ENCODE measurements at regions not wholly inside any gene's neighbourhood (a gene's known extent, or its start where the extent isn't known, plus 50 kb on each side); places are given as distances from the start of the nearest gene placed in this dataset.

DNA sequence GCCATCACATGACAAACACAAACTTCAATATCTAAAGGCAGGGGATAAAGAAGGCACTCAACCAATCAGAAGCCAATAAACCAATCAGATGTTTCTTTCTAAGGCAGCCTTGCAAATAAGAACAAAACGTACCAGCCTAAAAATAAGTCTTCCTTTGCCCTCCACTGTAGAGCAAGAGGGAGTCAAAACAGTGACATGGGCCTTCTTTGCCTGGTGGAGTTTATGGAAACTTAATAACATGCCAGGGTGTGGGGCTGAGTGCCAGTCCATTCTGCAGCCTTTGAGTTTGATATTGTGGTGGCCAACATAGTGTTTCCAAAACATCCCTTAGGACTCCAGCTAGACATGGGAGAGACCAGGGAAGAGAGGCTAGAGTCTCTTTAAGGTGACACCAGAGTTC, 126.1 kb upstream of the NECTIN1 start:
- no peak for DNase-seq

DNA sequence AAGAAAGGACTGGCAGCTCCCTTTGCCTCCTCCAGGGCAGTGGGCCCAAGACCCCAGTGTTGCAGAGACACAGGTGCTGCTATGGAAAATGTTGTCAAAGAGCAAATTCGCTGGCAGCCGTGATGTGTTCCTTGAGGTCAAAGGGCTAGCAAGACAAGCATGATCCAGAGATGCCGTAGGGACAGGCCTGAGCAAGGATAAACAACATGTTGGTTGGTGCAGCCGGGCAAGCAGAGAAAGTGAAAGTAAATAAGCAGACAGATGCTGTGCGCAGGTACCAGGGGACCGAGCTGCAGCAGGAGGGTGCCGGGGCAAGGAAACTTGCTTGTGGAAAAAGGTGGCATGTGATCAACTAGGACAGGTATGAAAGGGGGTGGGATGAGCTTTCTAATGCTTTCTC, 125.5 kb upstream of the NECTIN1 start:
- no peak for DNase-seq

DNA sequence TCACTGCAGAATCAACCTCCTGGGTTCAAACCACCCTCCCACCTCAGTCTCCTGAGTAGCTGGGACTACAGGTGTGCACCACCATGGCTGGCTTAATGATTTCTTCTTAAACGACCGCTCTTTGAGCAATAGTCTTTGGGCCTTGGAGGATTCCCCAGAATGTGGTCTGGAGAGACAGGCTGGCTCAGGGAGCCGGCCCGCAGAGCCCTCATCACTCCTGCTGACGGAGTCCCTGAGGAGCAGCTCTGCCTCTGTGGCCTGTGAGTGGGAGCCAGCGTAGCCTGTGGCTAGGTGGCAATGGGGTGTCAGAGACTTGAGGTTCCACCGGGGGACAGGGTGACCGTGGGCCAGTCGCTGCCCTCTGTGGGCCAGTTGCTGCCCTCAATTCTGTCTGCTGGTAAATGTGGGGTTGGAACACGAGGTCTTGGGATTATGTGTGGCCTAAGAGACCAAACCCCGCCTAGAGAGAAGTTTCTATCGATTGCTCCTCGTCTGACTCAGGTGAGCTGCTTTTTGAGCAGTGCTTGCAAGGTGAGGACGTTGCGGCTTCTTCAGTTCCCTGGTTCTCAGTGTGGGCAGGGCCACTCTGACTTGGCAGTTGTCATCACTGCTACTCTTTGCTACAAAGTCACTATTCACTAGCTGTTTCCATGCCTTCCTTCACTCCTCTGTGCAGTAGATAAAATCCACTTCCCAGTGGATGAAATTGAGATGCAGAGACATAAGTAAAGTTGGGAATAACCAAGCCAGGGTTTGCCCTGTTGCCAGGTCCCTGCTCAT, 124.8 kb upstream of the NECTIN1 start:
- no peak for DNase-seq

DNA sequence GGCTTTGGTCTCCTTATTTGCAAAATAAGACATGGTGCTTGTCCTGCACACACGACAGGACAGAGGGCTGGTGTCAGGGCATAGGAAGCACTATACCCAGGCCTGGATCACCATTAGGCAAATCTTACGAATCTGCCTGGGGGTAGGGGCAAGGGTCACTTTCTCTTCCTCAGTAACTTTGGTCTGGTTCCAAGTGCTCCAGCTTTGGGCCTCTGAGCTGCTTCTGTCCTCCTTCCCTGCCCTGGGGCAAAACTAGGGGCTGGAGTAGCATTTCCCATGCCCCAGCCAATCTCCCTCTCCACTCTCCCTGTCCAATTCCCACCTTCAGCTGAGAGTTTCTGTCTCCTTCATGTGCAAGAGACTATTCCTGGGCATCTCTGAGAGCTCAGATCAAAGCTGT, 123.7 kb upstream of the NECTIN1 start:
- no peak for DNase-seq

DNA sequence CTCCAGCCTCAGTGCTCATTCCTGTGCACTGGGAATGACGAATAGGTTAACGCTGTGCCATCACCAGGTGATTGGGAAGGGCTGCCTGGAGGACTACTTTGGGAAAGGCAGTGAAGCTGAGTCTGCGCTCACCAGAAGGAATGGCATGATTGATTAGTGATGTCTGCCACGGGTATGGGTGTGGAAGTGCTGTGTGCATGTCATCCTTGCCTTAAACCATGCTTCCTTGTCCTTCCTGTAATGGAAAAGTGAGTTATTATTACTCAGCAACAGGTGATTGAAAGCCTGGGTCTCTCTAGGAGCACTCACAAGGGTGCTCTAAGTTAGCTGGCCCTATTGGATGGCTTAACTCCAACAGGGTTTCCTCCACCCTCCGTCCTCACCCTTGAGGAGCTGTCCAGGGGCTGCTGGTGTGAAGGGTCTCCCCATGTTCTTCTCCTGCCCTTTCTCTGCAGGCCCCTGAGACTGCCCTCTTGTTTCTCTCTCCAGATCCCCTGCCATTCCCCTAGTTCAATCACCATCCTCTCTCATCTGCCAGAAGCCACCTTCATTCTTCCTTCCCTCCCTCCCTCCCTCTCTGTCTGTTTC, 121.9 kb upstream of the NECTIN1 start:
- no peak for DNase-seq

DNA sequence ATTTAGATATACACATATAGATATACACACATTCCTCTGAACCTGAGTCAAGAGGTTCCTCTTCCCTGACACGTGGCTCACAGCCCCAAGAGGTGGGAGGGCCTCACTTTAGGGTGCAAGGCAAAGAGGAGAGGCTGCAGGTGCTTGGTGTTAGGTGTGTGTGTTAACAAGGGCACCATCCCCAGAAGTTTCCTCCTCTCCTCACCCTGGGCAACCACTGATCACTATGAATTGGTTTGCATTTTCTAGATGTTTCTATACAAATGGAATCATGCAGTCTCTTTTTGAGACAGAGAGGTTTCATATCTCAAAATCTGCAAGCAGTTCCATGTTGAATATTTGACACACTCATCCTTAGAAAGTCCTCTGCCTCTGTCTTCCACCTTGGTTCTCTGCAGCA, 120.9 kb upstream of the NECTIN1 start:
- DNase-seq = no peak

DNA sequence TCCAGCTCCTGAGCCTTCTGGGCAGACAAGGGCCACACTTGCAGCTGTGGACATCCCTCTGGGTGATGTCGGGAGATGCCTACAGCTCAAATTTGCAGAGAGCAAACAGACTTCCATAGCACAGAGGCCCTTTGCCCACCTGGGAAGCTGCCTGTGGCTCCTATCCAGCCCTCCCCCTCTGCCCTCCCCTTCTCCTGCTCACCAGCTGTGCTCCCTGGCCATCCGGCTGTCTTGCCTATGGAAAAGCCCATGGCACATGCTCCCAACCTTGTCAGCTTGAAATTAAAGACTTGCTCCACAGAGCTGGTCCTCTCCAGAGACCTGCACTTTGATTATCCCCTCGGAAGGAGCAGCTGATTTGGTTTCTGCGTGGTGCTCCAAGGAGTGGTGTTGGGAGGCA, 118.9 kb upstream of the NECTIN1 start:
- no peak for DNase-seq

DNA sequence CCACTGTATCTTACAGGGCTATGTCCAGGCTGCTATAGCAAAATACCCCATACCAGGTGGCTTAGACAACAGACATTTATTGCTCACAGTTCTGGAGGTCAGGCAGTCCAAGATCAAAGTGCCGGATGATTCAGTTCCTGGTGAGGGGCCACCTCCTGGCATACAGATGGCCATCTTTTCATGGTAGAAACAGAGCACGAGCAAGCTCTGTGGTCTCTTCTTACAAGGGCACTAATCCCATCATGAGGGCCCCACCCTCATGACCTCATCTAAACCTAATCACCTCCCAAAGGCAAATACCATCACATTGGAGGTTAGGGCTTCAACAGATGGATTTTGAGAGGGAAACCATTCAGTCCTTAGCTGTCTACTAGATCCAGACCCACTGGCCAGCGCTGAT, 117.4 kb upstream of the NECTIN1 start:
- no peak for DNase-seq

DNA sequence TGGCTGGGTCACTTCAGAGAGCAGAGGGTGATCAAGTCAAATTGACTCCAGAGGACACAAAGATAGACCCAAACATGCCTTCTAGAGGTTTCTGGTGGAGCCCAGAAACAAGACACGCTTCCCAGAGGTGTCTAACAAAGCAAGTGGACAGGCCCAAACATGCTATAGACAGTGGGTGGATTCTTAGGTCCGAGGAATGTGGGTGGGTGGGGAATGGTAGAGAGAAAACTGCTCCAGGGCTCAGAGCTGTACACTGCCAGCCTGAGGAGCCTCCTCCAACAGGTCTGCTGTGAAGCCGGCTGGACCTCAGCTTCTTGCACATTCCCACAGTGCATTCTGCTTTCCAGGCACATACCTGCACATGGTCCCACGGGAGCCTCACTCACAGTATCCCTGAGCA, 116.8 kb upstream of the NECTIN1 start:
- no peak for DNase-seq

DNA sequence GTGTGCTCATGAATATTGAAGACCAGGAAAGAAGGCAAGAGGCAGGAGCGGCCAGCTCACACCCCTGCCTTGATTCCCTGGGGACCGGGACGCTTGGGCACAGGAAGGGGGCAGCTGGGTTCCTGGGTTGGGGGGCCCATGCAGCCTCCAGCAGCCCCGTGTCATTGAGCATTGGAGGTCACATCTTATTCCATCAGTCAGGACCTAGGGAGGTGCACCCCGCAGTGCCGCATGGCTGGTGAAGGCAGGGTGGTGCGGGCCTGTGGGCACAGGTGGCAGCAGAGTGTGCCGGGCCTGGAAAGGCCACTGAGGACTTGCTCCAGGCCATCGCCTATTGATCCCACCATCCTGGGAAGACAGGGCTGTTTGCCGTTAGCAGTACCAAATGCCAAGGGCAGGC, 116.3 kb upstream of the NECTIN1 start:
- no peak for DNase-seq

DNA sequence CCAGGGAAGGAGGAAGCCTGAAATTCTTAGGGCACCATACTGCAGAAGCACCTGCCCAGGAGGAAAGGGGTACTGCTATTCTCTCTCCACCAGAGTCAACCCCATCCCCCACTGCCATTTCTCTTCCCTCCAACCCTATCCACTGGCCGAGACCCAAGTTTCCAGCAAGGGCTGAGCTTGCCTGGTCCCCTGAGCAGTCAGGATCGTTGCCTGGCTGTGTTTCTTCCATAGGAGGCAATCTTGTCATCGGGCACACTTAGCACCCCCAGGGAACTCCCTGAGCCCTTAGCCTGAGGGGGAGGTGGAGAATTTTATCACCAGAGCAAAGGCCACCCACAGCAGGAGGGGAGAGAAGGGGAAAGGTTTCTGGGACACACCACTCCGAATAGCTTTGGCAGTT, 115.8 kb upstream of the NECTIN1 start:
- no peak for DNase-seq

DNA sequence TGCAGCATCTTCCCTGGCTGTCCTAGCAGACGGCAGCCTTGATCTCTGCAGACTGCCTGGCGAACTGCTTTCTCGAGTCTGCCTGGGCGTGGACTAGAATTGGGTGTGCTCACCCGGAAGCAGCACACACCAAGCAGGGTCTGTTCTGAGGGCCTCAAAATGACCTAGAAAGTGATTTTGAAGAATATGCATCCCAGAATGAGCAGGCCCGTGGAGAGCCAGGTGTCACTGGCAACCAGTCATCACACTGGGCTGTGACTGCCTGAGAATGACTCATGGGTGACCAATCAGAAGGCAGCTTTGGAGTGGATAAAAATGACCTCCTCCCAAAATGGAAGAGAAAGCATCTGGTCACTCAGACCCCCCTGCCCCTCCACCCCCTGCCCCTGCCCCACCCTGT, 114.9 kb upstream of the NECTIN1 start:
- DNase-seq = no peak

DNA sequence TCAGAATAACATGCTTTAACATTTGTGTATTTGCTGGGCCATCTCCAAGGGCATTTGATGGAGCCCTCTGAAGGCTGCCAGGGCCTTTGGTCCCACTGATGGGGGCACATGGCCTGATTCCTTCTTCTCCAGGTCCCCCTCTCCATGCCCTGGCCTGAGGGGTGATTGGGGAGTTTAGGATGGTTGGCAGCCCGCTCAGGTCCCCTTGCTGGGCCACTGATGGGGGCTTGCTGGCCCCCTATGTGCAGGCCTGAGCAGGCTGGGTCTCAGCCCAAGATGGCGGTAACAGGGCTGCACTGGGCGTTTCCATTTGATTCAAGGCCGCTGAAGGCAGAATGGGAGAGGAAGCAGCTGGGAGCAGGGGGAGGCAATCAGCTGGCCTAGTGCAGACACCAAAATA, 113.7 kb upstream of the NECTIN1 start:
- DNase-seq = no peak

DNA sequence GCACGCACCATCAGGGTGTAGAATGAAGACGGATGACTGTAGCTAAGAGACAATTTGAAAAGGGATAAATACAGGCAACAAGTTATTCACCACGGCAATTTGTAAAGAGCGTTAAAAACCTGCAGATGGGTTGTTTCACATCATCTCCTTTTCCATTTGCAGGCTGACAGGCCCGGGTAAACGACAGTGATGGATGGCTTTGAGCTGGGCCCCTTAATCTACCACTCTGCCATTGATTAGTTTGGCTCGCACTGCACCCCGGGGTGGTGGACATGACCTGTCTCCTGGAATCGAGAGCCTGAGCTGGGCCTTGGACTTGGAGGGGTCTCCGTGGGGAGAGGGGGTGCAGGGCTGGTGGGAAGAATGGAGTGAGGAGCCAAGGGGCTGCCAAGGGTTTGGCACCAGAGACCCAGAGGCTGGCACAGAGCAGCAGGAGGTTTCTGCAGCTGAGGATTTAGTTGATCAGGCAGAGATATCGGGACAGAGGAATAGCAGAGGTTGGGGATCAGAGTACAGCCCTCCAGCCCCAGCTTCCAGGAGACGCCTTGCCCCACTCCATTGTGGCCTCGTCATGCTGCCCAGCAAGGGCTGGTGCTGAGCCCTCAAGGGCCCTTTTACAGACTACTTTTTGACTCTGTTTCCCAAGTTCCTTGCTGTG, 110.6 kb upstream of the NECTIN1 start:
- no peak for DNase-seq

DNA sequence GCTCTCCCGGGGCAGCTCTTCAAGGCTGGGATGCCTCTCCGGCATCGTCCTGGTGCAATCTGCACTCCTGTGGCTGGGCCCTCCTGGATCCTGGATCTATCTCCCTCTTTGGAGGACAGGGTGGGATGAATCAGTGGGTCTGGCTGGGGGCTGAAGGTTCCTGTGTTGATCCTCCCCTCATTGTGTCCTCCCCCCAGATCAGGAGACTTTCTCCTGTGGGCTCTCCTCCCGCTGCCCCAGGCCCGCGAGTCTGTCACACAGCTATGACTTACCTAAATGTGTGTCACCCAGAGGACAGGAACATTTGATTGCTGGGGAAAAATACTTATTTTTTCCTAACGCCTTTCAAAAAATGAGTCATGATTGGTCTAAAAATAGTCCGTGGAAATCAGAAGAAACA, 106.8 kb upstream of the NECTIN1 start:
- no peak for DNase-seq

DNA sequence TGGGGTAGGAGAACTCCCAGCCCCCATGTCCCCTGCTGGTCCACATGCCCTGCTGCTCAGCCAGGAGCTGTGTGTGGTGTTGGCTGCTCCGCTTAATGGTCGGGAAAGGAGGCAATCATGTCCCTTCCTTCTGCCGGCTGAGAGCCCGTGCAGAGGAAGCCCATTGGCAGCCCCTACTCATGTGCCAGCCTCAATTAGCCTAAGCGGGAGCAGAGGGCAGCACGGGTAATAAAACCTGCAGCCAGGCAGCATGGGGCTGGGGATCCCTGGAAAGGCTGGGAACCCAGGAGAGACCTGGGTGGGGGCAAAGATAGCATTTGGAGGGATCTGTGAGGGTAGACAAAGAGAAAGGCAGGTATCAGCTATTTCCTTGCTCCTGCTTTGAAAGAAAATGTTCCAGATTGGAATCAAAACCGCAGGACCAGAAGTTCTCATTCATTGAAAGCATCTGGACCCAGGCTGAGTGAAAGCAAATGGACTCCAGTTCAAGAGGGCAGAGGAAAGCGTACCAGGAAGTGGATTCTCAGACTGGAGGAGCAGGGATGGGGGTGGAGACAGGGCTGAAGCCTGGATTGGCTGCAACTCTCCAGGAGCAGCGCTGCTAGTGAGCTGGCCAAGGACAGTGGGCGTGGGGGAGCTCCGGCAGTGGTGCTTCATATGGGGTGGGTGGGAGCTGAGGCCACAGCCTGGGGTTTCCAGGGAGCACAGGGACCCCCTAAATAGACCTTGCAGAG, 103.4 kb upstream of the NECTIN1 start:
- DNase-seq = peak; percentile 27

DNA sequence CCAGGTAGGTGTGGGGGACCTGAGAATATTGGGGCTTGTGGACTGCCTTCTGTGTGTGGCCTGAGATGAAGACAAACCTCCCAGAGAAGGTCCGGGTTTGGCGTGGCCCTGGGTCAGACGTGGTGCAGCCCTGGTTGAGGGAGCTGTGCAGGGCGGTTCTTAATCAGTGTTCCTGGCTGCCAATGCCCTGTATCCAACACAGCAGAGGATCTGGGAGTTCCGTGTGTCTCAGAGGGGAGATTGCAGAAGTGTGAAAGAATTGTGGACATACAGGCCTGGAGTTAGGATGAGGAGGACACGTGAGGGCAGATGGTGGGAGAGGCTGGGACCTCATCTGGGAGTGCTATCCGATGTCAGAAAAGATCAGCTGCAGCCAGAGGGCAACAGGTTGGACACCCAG, 102.0 kb upstream of the NECTIN1 start:
- DNase-seq = no peak

DNA sequence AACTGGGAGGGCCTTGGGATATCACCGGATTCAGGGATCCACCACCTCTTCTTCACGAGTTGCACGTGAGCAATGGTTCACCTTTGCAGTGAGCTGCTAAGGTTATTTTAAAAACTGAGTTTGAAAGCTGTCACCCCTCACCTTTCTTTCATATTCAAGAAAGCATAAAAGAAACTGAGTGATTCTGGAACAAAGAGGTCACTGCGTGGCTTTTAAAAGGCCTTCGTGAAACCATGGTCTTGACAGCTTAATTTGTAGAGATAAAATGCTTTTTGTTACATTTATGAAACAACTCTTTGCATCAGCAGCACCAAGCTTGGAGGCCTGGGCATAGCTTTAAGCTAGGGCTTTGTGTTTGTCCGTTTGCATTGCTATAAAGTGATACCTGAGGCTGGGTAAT, 101.4 kb upstream of the NECTIN1 start:
- no peak for DNase-seq

DNA sequence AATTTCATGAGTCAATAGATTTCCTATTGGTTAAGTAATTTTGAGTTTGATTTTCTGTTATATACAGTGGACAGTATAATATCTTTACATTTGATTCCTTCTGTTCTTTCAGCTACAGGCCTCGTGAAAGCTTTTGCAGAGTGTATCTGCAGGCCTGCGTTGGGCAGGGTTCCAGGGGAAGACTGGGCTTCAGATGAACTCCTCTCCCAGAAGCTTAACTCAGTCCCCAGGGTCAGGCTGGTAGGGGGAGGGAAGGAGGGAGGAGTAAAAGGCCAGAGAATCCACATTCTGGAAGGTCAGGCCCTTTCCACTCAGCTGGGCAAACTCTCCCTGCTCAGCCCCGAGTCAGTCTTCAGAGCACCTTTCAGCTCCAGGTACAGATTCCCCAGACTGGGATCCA, 100.4 kb upstream of the NECTIN1 start:
- DNase-seq = no peak

DNA sequence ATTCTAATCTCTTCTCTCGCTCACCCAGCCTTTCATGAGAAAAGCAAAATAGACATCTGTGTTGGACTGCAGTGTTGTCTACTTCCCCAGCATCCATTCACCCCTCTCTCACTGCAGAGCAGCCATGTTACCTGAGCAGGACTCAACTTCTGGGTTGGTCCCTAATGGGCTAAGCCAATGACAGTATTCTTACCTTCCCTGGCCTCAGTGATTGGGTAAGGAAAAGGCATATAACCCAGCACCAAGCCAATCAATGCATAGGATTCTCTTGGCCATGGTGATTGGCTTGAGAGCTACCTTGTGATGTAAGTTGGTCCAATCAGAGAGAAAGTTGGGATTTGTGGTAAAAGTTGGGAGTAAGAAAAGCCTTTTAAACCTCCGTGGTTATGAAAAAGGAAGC, 99.8 kb upstream of the NECTIN1 start:
- no peak for DNase-seq

DNA sequence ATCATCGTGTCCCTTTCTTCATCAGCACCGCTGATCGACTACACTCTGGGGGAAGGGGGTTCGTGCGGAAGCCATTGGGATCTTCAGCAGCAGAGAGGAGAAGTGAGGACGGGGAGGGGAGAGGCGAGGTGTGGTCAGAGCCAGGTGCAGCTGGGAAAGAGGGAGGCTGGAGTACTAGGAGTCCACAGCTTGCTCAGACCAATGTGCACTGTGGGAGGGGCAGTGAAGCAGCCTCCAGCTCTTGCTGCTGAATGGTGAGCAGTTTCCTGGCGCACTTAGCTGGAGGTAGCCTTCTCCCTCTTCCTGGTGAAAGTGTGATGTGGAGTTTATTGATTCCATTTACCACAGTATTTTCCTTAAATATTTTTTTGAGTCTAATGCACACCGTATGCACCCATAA, 99.0 kb upstream of the NECTIN1 start:
- DNase-seq = no peak

DNA sequence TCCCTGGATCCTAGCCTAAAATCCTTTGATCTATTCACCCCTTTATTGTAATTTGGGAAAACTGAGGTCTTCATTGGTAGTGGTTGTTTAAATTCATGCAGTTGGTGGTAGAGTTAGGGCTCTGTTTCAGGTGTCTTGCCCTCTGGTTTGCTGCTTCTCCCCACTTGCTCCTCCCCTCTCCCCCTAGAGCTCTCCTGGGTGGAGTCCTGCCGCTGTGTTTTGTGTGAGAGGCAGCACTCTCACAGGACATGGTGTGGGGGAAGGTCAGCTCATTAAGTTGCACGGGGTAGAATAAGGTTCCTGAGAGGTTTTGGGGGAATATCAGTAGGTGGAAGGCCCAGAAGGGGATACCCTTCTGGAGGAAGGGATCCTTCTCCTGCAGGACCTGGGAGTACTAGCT, 98.1 kb upstream of the NECTIN1 start:
- no peak for DNase-seq

DNA sequence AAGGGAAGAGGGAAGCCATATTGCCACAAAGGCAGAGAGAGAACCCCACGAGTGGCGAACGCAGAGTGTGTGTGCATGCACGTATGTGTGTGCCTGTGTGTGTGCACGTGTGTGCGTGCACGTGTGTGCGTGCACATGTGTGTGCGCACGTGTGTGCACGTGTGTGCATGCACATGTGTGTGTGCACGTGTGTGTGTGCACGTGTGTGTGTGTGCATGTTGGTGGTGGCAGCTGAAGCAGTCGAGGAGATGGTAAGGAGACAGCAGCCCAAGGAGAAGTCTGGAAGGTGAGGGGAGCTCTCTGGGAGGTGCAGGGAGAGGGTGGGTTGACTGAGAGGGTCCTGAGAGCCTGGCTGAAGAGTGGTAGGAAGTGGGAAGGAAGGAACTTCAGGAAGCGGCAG, 94.1 kb upstream of the NECTIN1 start:
- DNase-seq = no peak
